IPS DF 19.7 (cell line): ENCODE measurements at regions not wholly inside any gene's neighbourhood (a gene's known extent, or its start where the extent isn't known, plus 50 kb on each side); places are given as distances from the start of the nearest gene placed in this dataset.
"Not testable (repeated sequence)": the region's sequence is repeated elsewhere in the genome, so short reads cannot be mapped to it uniquely, and the experiment has no call there.

Experiments used
- DNase-seq: peaks from one replicate; pipeline ENCODE4 v3.0.0-alpha.2; 2013; ENCODE audit warnings: low read depth, low spot score

GRCh38 chr11:134501406-134502152 is 89.5 kb upstream of the B3GAT1 start:
- no peak for DNase-seq

DNA sequence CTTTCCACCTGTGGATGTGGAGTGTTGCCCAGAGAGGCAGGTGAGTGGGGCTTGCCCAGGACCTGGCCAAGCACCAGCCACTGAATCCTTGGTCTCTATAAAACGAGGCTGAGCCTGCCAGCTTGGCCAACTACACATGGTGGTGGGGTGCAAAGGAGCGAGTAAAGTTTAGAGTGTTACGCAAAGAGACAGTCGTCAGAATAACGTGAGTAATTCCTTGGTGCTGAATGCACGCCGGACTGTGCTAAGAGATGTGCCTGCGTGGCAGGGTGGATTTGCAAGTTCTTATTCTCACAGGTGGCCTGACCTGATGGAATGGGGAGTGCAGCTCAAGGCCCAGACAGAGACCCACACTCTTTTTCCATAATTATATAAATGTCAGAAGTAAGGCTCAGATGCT is 88.6 kb upstream of the B3GAT1 start:
- DNase-seq: no peak

DNA sequence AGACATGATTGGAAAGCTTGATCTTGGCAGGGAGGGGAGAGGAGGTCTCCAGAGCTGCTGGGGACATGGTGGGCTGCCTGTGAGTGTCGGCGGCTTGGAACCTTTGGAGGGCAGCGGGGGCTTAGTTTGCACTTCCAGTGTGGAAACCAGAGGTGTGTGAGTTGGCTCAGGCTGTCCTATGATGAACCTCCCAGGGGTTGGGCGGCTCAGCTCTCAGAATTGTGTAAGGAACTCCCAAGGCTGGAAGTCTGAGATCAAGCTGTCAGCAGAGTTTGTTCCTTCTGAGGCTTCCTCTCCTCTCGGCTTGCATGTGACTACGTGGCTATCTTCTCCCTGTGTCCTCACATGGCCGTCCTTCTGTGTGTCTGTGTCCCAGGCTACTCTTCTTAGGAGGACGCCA is 87.9 kb upstream of the B3GAT1 start:
- DNase-seq: no peak

DNA sequence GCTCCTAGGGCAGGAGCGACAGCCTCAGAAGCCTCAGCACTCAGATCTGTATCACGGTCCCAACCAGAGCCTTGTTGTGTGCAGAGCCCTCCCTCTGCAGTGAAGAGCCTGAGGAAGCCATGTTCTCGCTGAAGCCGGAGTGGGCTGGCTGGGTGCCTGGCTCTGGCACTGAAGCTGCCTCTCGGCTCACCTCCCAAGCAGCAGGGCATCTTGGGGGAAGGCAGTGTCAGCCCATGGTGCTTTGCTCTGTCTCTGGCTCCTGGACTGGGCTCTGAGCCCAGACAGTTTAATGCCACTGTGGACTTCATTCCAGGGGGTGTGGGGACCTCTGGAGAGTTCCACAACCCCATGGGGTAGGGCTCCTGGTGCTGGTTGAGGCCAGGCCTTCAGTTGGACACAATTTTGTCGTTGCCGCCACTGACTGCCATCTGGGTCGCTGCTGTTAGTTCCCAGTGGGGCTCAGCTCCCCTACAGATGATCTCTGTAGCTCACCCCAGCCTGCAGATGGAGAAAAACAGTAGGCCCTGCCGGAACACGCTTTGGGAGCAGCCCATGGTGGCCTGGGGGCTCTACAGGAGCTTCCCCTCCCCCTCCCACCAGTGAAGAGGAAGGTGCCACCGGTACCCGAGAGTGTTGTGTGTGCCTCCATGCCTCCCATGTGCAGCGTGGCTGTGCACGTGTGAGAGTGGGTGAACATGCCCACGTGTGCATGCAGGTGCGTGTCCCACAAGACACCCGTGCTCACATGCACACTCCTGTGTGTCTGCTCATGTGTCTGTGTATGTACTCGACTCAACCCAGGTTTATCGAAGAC is 86.5 kb upstream of the B3GAT1 start:
- no peak for DNase-seq

DNA sequence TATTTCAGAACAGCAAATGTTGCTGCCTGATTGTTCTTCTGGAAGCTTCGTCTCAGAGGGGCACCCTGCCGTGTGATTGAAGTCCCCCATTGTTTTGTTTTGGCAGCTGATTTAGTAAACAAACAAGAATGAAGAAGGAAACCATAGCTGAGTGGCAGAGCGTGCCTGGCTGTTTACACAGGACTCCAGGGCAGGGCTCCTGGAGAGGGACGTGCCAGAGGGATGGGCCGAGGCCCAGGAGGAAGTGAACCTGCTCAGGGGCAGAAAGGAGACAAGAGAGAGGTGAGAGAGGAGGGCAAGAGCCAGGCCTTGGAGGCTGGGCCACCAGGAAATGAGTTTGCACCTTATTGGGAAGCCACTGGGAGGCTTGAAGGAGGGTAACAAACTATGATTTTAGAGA is 85.5 kb upstream of the B3GAT1 start:
- DNase-seq: no peak

DNA sequence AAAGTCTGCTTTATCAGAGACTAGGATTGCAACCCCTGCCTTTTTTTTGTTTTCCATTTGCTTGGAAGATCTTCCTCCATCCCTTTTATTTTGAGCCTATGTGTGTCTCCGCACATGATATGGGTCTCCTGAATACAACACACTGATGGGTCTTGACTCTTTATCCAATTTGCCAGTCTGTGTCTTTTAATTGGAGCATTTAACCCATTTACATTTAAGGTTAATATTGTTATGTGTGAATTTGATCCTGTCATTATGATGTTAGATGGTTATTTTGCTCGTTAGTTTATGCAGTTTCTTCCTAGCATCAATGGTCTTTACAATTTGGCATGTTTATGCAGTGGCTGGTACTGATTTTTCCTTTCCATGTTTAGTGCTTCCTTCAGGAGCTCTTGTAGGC is 84.0 kb upstream of the B3GAT1 start:
- not testable (repeated sequence) for DNase-seq

DNA sequence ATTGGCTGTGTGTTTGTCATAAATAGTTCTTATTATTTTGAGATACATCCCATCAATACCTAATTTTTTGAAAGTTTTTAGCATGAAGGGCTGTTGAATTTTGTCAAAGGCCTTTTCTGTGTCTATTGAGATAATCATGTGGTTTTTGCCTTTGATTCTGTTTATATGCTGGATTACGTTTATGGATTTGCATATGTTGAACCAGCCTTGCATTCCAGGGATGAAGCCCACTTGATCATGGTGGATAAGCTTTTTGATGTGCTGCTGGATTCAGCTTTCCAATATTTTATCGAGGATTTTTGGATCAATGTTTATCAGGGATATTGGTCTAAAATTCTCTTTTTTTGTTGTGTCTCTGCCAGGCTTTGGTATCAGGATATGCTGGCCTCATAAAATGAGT is 82.4 kb upstream of the B3GAT1 start:
- DNase-seq: not testable (repeated sequence)

GRCh38 chr11:134492411-134492810 is 80.4 kb upstream of the B3GAT1 start:
- DNase-seq: not testable (repeated sequence)

DNA sequence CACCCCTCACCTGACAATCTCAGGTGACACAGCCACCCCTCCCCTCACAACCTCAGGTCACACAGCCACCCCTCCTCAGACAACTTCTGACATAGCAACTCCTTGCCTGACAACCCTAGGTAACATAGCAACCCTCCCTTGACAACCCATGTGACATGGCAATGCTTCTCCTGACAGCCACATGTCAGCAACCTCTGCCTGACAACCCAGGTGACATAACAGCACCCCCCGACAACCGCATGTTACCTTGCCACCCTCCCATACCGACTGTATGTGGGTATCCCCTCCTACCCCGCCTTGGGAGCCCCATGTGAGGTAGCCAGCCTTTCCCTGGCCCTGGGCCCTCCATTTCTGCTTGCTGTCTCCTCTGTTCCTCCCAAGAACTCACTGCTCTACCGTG is 77.7 kb upstream of the B3GAT1 start:
- no peak for DNase-seq

GRCh38 chr11:134488913-134489312 is 76.9 kb upstream of the B3GAT1 start:
- no peak for DNase-seq

DNA sequence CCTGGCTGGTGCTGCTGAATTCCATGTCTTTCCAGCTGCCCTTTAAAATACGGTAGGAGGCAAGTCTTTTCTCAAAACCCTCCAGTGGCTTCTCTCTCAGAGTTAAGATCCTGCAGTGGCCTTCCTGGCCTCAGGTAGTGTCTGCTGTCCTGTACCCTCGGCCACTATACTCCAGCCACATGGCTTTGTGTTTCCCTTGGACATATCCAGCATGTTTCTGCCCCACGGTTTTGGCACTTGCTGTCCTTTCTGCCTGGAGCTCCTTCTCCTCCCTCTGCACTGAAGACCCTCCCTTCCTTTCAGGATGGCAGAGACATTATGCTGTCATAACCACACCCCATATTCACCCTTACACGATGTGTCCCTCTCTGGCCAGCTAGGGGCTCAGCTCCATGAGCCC is 76.5 kb upstream of the B3GAT1 start:
- DNase-seq: no peak

DNA sequence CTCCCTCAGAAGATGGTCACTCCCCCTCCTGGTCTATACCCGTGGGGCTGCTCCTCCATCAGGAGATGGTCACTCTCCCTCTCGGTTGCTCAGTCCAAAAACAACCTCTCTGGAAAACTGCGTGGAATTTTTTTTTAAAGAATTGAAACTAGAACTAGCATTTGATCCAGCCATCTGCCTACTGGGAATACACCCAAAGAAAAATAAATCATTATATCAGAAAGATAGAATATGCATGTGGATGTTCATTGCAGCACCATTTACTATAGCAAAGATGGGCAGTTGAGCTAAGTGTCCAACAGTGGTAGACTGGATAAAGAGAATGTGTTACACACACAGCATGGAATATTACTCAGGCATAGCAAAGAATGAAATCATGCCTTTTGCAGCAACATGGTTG is 75.7 kb upstream of the B3GAT1 start:
- no peak for DNase-seq

- no peak for DNase-seq
Measured at GRCh38 chr11:134486704-134487103, 74.7 kb upstream of the B3GAT1 start.

DNA sequence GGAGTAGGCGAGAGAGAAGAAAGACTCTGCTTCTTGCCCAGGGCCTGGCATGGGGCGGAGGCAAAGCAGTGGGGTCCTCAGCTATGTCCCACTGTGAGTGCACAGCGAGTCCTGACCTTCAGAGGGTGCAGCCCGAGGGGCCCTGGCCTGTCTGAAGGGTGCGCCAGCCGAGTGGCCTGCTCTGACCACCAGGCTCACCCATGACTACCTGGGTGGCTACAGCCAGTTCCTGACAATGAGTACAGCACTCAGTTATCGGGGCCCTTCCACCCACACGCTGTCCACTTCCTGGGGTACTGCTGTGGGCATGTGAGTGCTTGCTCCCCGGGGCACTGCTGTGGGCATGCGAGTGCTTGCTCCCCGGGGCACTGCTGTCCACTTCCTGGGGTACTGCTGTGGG is 74.1 kb upstream of the B3GAT1 start:
- DNase-seq: no peak

- no peak for DNase-seq
Measured at GRCh38 chr11:134485316-134485715, 73.3 kb upstream of the B3GAT1 start.

DNA sequence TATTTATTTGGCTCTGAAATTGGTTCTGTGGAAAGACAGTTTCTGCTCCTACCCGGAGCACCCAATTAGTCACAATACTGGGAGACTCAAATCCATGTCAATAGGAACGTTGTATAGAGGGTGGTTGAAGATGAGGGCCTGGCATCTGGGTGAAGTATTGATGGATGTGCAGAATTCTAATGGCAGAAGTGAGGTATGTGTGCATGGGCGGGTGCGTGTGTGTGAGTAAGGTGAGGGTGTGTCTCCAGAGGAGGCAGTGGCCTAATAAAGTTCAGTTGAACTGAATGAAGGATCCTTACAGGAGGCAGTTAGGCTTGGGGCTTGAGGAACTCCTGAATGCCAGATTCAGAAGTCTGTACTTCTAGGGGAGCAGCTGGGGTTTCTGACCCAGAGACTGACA is 71.8 kb upstream of the B3GAT1 start:
- DNase-seq: no peak

DNA sequence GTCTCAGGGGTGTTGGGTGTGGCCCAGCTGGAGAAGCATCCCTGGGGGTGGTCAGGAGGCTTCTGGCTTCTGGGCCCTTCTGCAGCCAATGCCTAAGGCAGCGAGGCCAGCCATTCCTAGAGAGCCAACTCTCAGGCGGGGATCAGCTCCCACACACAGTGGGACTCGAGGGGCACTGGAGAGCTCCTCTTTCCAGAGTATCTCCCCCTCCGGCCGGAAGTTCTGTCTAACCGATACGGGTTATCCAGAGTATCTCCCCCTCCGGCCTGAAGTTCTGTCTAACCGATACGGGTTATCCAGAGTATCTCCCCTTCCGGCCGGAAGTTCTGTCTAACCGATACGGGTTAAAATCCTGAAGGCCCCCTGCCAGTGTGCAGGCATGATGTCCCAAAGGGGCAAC is 71.2 kb upstream of the B3GAT1 start:
- DNase-seq: no peak

DNA sequence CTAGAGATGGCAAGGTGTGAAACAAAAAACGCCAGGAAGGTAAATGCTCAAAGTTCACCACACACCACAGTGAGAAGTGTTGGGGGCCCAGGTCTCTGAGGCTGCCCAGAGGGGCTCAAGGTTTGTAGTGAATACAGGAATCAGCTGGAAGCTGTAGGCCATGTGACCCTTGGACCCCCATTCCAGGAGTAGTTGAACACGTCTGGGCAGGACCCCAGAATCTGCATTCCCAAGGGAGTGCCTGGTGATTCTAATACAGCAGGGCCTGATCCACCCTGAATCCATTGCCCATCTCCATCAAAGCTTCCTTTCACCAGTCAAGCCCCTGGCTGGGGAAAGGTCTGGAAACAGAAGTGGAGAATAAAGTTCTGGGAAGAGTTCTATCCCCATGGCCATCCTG is 70.8 kb upstream of the B3GAT1 start:
- DNase-seq: no peak

DNA sequence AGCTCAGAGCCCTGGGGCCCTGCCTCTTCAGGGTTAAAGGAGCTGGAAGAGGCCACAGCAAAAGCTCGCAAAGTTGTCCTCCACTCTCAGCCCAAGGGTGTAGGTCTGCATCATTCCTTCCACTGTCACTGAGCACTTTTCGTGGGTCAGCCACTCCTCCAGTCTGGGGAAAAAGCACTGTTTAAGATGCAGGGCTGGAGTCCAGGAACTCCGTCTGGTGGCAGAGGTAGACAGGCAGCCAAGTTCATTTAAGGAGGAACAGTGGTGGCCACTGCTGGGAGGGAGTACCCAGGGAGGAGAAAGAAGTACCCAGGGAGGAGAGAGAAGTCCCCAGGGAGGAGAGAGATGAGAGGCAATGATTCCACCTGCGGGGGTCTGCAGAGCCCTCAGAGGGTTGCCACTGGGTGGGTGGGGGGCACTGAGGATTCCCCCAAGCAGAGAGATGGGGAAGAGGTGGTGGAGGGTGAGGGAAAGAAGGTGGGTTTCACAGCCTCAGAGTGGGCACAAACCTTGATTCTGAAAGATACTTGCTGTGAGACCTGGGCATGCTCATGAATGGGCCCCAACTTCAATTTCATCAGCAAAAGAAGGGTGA is 70.0 kb upstream of the B3GAT1 start:
- no peak for DNase-seq

DNA sequence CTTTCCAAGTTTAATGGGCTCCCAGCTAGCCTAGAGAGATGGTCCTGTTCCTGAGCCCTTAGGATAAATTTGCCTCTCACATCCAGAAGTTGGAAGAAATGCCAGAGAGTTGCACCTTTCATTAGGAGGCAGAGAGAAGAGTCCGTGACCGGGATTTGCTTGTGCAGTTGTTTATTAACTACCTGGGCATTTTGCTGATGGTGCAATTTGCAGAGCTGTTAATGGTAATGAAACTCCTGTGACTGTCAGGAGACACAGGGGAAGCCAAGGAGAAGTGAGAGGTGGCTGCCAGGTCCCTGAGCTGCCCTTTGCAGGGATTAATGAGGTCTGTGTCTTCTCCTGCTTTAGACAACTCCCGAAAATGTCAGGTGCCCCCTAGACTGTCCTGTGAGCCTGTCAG is 69.1 kb upstream of the B3GAT1 start:
- no peak for DNase-seq

- no peak for DNase-seq
Measured at GRCh38 chr11:134480136-134480712, 68.2 kb upstream of the B3GAT1 start.
